HG03378 (cell line): ENCODE measurements at regions not wholly inside any gene's neighbourhood (a gene's known extent, or its start where the extent isn't known, plus 50 kb on each side); places are given as distances from the start of the nearest gene placed in this dataset.

Source experiments
- ATAC-seq: cut with Tn5 transposase; IDR thresholded peaks from one replicate; pipeline ENCODE4 v1.9.1; 2021; ENCODE audit warnings: mild to moderate bottlenecking, moderate library complexity; ENCODE audit not compliant: unreplicated experiment

- no peak for ATAC-seq
These were observed 224.1 kb upstream of the FOXF1 start for GRCh38 chr16:86285938-86286921.

- no peak for ATAC-seq
These were observed 223.2 kb upstream of the FOXF1 start for GRCh38 chr16:86286991-86287663.

- ATAC-seq: no peak
These were observed 222.6 kb upstream of the FOXF1 start for GRCh38 chr16:86287664-86288201.

GRCh38 chr16:86288716-86289294 is 221.5 kb upstream of the FOXF1 start:
- ATAC-seq: no peak

GRCh38 chr16:86289304-86289703 is 221.0 kb upstream of the FOXF1 start:
- no peak for ATAC-seq

- no peak for ATAC-seq
These were observed 220.4 kb upstream of the FOXF1 start for GRCh38 chr16:86289907-86290306.

- no peak for ATAC-seq
These were observed 218.8 kb upstream of the FOXF1 start for GRCh38 chr16:86291491-86291890.

- no peak for ATAC-seq
These were observed 218.1 kb upstream of the FOXF1 start for GRCh38 chr16:86292171-86292775.

GRCh38 chr16:86292942-86293341 is 217.4 kb upstream of the FOXF1 start:
- ATAC-seq: no peak

- no peak for ATAC-seq
These were observed 216.4 kb upstream of the FOXF1 start for GRCh38 chr16:86293906-86294305.

- no peak for ATAC-seq
These were observed 215.7 kb upstream of the FOXF1 start for GRCh38 chr16:86294535-86295196.

- ATAC-seq: no peak
These were observed 214.1 kb upstream of the FOXF1 start for GRCh38 chr16:86296256-86296655.

- ATAC-seq: no peak
These were observed 212.9 kb upstream of the FOXF1 start for GRCh38 chr16:86297391-86297790.

GRCh38 chr16:86297866-86298757 is 212.2 kb upstream of the FOXF1 start:
- ATAC-seq: no peak

GRCh38 chr16:86298758-86299134 is 211.6 kb upstream of the FOXF1 start:
- no peak for ATAC-seq

- no peak for ATAC-seq
These were observed 210.3 kb upstream of the FOXF1 start for GRCh38 chr16:86299882-86300610.

- ATAC-seq: no peak
These were observed 209.4 kb upstream of the FOXF1 start for GRCh38 chr16:86300746-86301481.

- ATAC-seq: no peak
These were observed 207.8 kb upstream of the FOXF1 start for GRCh38 chr16:86302421-86303109.
